ENCODE measurements at regions not wholly inside any gene's neighbourhood (a gene's known extent, or its start where the extent isn't known, plus 50 kb on each side); places are given as distances from the start of the nearest gene placed in this dataset.

DNA sequence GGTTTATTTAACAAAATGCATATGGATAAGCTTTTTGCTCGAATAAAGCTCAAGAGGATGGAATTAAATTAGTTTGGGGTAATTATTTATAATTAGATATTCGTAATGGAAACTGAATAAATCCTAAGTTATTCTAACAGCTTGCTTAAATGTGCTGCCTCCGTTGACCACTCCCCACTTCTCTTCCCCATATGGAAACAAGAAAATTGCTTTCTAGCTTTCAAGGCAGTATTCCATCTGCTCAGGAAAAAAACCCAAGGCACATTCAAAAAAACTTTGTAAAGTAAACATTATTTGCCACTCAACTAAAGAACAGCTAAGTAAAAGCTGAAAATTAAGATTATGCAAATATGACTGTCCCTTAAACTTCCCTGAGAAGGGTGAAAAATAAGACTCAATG, 369.2 kb downstream of the HAO1 start:
- FAIRE-seq = no peak

DNA sequence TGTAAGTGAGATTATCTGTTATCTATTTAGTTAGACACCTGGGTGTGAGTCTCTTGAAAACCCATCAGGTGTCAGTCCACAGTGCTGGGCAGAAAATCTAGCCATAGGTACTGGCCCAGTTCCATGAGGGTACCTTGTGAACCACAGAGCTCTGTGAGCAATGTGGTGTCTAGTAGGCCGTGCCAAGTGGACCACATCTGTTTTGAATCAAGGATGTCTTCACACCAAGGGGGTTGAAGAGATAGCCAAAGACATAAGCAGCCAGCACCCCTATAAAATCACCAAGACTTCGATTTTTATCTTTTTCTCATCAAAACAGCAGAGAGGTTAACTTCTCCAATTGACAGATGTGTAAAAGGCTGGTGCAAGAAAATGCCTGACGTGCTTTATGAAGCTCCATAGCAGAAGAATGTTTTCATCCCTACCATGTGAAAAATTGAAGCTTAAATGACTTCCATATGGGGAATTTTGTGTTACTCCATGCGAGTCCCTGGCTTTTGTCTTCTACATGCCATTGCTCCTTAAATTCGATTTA, 368.7 kb downstream of the HAO1 start:
- no peak for FAIRE-seq

DNA sequence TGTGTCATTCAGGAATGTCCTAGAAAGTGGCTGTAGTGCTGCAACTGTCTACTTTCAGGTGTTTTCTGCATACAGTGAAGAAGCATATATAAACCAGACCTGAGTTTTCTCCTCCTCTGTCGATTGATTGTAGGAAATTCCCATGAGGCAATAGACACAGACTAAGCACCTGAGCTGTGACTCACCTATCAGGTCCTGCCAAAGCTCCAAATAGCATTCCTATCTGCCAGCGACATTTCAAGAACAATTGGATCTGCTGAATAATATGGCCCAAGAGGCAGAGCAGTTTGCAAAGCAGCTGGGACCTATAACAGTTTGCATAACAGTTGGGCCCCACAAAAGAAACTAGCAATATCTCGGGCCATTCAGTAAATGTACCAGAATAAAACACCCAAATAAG, 360.4 kb downstream of the HAO1 start:
- no peak for FAIRE-seq

DNA sequence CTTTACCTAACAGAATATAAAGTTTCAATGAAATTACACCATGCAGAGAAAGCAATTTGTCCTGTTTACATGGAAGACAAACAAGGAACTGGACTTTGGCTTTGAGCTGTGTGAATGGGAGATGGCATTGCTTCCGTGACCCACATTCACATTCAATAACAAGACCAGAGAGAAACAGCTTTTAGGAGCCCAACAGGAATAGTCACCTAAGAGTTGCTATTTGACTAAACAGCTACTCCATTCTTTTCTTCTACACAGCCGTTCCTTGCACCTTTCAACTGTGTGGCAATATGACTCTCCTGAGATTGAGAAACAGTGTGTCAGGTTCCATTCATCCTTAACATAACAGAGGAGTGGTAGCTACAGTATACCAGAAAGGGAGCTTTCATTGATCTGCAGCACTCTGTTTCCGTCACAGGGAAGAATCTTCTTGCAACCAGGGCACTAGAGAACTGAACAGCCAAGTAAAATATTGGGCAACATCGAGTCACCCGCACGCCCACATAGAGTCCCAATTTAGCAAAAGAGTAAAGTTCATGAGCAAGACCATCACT, 355.1 kb downstream of the HAO1 start:
- FAIRE-seq = no peak

DNA sequence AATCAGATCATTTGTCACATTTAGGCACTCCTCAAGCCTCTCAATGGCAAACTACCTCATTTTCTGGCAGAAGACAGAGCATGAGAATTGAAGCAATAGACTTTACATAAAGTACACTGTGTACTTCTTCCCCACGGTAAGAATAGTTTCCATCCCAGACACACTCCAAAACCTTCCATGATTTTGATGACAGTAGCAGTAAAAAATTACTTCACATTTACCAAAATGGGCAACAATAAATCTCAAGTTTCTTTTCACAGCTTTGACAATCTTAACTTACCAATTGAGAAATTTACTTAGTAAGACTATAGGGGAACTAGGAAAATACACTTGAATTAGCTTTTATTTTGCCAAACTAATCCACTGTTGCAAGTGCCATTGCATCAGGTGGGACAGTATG, 353.8 kb downstream of the HAO1 start:
- FAIRE-seq = no peak

DNA sequence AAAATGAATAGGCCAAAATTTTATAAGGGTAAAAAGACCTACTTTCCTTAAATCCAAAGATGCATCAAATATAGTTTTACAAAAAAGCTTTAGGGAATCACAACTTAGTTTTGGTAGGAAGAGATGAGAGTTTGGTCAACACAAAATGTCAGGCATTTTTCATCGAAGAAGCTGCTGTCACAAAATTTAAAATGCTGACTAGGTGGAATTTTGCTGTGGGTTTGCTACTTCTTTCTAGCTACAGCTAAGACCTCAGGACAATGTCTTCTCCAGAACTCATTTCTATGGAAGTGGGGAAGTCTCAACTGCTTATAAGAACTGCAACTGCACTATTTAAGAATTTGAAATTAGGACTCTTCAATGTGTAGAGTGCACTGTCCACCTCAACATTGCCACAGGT, 351.1 kb downstream of the HAO1 start:
- no peak for FAIRE-seq

DNA sequence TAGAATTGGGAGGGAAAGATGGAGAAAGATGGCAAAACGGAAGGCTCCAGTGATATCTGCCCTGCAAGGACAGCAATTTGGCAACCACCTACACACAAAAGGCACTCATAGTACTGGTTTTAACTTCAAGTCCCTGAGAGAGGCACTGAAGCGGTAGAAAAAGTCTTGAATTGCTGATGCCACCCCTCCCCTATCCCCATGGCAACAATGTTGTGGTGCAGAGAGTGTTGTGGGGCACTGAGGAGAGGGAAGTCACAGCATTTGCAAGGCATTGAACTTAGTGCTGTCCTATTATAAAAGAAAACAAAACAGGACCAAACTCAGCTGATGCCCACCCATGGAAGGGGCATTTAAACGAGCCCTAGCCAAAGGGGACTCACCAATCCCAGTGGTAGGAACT, 343.7 kb downstream of the HAO1 start:
- FAIRE-seq = no peak

DNA sequence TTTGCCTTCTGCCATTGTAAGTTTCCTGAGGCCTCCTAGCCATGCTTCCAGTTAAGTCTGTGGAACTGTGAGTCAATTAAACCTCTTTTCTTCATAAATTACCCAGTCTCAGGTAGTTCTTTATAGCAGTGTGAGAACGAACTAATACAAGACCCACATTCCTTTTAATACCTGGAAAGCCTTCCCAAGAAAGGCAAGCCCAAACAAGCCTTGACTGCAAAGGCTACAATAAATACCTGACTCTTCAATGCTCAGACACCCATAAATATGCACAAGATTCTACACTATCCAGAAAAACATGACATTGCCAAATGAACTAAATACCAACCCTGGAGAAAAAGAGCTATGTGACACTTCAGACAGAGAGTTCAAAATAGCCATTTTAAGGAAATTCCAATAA, 338.8 kb downstream of the HAO1 start:
- FAIRE-seq = no peak

DNA sequence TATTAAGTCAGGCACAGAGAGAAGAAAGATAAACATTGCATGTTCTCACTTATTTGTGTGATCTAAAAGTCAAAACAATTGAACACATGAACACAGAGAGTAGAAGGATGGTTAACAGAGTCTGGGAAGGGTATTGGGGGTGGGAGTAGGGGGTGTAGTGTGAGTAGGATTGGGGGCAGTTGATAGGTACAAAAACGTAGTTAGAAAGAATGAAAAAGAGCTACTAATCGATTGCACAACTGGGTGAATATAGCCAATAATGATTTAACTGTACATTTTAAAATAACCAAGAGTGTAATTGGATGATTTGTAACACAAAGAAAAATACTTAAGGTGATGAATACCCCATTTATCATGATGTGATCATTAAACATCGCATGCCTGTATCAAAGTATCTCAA, 333.3 kb downstream of the HAO1 start:
- no peak for FAIRE-seq

DNA sequence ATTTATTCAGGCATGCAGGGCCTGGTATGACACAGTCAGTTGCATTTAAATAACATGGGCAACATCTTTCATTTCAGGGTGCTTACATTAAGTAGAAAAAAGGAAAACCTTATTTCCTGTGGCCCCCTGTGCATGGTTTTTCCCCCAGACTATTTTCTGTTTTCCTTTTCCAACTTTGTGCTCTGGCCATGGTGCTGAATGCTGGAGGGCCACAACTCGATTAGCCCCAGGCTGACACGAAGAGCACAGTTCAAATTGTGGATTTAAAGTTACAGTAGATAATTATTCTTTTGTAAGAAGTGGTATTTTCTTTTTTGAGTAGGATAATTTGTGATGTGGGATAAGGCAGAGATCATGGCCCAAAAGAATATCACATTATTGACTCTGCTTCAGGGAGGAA, 332.0 kb downstream of the HAO1 start:
- FAIRE-seq = no peak

DNA sequence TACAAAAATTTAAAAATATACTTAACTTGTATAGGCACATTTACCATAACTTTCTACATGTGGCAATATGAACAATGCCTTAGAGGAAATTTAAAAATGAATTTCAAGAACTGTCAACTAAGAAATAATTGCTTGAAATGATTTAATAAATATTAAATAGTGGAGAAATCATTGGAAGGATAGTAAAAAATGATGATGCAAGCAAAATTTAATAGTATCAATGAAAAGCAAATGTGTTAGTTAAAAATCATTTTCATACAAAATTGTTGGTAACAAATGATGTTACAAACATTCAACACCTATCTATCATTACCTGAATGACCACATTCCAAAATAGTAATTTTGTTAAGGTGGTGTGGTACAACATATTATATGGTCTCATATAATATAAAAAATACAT, 331.0 kb downstream of the HAO1 start:
- FAIRE-seq = no peak

DNA sequence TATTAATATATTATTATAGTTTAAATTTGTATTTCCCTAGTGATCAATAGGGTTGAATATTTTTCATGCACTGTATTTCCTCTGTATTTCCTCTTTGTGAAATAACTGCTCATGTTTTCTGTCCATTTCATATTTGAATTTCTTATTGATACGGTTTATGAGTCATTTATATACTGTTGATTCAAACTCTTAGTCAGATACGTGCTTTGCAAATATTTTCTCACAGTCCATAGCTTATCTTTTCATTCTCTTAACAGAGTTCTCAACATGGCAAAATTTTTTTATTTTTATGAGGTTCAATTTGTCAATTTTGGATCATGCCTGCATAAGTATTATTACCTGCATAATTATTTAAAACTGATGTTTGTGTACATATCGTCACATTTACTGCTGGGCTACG, 329.6 kb downstream of the HAO1 start:
- FAIRE-seq = no peak

DNA sequence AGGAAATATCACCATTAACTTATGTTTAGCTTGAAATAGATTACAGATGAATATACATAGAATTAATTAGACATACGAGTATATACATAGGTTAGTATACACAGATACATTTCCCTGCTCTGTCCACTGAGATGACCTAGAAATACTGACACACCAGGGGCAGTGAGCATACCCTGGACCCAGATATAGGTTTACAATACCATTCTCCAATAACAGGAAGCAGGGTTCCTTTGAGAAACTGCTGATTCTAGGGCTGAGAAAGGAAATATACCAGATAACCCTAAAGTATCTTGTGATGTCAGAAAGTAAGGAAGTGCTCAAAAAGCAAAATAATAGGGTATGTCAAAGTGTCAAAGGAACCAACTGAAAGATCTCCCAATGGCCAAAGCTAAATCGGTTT, 322.5 kb downstream of the HAO1 start:
- FAIRE-seq = no peak

DNA sequence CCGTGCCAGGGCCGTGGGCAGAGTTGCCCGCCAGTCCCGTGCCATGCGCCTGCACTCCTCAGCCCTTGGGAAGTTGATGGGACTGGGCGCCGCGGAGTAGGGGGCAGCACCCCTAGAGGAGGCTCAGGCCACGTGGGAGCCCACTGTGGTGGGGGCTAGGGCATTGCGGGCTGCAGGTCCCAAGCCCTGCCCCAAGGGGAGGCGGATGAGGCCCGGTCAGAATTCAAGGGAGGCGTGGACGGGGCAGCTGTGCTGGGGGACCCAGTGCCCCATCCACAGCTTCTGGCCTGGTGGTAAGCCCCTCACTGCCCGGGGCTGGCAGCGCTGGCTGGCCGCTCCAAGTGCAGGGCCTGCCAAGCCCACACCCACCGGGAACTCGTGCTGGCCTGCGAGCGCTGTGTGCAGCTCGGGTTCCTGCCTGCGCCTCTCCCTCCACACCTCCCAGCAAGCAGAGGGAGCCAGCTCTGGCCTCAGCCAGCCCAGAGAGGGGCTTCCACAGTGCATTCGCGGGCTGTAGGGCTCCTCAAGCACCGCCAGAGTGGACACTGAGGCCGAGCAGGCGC, 317.8 kb downstream of the HAO1 start:
- no peak for FAIRE-seq

DNA sequence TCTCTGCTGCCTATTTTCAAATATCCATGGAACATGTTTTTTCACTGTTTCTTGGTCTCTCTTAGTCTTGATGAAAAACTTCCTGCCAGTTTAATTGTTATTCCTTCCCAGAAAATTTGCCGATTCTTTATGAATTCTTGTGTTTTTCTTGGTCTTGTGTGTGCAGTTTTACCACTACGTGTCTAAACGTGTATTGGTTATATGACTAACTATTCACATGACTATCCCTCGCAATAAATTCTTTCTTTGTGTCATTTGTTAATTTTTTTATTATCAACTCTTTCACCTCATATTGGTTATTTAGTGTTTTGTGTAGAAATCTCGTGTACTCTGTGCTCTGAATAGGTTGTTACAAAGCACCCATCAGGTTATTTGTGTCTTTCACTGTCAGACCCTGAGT, 315.4 kb downstream of the HAO1 start:
- no peak for FAIRE-seq

DNA sequence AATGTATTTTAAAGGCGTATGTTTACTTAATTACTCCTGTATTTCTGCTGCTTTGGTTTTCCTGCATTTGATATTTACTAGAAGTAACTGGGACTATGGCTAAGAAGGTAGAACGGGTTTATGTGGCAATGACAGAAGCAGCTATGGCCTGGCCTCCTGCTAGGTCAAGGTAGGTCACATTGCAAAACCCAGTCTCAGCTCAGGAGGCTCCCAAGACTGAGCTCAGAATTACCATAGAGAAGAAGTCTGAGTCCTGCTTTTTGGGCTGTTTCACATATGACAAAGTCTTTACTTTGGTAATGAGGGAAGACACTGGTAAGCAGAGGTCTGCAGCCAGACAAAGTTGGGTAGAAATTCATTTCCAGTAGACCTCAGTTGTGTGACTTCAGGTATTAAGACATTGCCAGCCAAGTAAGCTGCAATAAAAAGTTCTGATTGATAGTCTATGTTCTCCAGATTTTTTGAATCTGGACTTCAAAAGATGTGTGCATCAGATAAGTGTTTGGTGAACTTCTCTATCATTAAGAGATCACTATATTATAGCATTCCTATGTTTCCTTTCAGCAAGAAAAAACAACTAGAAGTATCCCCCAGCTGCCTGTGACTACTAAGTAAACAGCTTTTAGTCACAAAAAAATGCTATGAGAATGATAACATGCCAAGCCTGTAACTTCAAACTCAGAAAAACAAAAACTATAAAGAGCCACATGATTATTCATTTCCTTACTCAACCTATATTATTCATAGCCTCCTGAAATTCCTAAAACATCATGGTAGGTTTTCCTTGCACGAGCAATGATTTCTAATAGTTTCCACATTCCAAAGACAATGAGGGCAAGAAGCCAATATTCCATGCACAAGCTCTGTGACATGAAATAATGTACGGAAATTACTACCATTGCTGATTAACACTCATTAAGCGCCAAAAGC, 312.3 kb downstream of the HAO1 start:
- no peak for FAIRE-seq

DNA sequence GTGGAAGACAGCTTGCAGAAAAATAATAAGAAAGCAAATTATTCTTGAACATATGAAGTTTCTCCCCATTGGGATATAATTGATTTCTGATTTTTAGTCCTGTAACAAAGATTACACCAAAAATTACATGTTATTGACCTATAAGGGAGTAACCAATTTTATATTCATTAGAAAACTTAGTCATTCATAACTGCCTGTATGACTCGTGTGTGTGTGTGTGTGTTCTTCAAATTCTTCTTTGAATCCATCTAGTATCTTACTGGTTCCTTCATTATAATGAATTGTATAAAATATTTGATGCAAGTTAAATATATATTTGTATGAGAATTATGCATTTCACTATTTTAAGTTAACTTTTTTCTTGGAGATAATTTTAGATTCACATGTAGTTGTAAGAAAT, 310.4 kb downstream of the HAO1 start:
- no peak for FAIRE-seq

DNA sequence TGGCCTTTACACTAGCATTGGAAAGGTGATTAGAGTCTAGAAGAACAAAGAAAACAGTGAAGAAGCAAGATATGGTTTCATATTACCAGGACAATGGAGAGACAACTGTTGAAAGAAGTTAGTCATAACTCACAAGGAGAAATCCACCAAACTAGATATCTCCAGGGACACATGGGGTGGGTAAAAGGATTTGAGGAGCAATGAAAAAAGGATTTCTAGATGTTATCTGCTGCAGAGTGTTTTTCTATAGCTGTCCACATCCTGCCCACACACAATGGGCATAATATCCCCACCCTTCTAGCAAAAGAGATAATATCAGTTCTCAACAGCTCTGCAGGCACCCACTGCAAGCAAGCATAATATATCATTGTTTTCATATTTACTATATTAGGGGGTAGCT, 303.1 kb downstream of the HAO1 start:
- FAIRE-seq = no peak

DNA sequence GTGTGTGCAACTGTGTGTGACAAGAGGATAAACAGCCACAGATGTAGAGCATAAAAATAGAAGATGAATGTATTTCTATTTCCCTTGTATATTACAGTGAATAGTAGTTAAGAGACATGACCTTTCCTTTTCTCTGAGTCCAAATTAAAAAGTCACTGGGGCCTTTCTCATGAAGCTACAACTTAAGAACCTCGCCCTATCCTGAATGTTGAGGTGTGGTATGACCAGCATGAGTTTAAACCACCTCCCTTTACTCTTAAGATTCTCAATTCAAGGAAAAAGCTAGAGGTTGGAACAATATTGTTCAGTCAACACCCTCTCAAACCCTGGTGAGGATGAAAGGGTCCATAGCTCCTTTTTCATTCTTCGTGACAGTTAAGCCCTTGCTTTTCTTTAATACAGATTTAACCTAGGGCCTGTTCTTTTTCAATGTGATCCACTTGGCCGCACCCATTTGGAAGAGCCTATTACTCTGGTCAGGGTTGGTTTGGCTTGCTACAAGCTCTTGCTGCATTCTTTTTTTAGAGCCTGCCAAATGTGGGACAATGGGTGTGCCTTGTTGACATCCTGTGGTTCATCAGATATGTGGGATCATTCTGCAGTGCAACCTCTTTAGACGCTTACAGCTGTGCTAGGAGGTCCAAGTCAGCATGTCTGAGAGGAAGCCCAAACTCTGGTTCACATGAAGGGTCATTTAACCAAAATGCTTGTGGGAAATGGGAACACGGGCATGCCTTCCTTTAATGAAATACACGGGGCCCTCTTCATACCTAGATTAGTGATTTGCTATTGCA, 290.0 kb downstream of the HAO1 start:
- no peak for FAIRE-seq

DNA sequence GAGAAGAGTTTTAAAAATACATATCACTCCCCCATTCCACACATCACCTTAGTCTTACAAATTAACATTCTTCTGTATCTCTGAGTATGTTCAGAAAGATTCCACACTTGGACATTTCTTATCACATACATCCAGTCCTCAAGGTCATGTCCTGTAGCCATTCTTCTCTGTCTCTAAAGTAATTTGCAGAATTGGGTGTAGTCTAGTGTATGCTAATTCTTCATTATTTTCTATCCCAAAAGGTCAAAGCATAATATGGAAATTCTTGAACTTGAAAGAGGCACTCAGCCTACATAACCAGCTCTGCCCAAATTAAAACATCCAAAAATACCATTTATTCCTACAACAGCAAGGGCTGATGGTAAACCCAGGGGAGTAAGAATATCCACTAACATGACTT, 286.0 kb downstream of the HAO1 start:
- no peak for FAIRE-seq

DNA sequence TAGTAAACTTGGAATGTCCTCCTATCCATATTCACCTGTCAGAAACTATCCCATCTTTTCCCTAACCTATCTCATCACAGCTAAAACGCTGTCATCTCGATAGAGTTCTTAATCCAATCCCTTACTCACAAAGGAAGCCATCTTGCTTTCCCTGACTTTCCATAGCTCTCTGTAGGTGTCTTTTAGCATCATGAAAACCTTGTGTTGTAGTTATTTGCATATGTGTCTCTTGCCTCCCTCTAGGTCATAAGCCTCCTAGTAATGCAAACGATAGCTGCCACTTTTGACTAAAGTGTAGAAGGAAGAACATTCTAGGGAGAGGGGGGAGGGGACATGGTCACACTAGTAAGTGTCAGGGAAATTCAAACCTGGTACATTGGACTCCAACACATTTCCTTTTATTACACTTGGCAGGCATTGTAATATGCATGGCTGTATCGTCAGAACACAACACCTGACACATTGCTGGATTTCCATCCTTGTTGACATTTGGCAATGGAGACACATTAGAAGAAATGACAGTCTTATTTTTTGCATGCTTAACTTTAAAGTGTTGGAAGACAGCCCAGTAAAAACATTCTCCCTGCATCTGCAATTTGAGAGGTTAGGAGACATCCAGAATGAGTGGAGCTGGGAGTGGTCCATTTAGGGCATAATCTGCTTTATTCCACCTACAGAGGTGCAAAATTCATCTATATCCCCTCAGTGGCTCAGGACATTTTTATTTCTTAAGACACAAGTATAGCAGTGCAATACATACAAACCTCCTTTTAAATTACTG, 283.4 kb downstream of the HAO1 start:
- no peak for FAIRE-seq

DNA sequence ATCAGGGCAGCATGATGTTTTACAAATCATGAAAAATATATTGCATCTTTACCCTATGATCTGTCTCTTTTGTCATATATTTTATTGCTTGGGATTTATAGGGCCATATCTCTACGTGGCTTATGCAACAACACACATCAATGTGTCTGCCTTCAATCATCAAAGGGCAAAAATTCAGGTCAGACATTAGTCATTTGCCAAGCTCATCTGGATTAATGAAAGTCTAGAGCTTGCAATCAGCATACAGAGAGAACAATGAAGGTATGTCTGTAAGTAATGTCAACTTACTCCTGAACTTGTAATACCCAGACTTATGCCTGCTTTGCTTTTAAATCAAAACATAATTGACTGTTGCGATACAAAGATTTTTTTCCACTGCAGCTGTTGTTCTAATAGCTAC, 282.7 kb downstream of the HAO1 start:
- no peak for FAIRE-seq

DNA sequence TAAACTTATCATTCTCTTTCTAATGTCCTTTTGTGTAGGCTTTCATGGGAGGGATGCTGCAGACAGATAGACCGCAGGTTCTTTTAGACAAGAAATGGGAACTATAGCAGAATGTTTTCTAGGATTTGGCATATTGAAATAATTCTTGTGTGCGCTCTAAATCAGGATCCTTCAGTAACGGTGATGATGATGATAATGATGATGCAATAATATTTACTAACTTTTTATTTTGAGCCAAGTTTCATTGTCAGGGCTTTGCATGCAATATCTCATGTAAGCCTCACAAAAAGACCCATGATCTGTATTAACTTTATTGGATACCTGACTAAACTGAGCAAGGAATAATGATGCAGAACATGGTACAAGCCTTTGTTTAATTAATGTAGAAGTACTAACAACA, 280.1 kb downstream of the HAO1 start:
- no peak for FAIRE-seq

Data from TTC549 (cell line).